Lower lobe of right lung (tissue), 2 donors: ENCODE measurements at regions not wholly inside any gene's neighbourhood (a gene's known extent, or its start where the extent isn't known, plus 50 kb on each side); places are given as distances from the start of the nearest gene placed in this dataset.
"Not testable (repeated sequence)": the region's sequence is repeated elsewhere in the genome, so short reads cannot be mapped to it uniquely, and the experiment has no call there.

ENCODE experiments used
- ATAC-seq, 2 donors: fragments of 200-7000 bp; cut with Tn5 transposase; one replicate each; pipeline ENCODE4 v1.9.1; 2020 to 2022; ENCODE audit warnings: mild to moderate bottlenecking in 2 of 2, moderate library complexity in 2 of 2
- DNase-seq: peaks from one replicate; pipeline ENCODE4 v3.0.0-alpha.2; 2020
- H3K27ac ChIP-seq: fragments of 200-600 bp; one replicate; pipeline ENCODE4 v1.8.0; 2022
- H3K27me3 ChIP-seq: fragments of 200-600 bp; one replicate; pipeline ENCODE4 v1.8.0; 2022; ENCODE audit warnings: low read depth
- H3K36me3 ChIP-seq: fragments of 200-600 bp; one replicate; pipeline ENCODE4 v1.8.0; 2022; ENCODE audit warnings: mild to moderate bottlenecking
- H3K4me1 ChIP-seq: fragments of 200-600 bp; one replicate; pipeline ENCODE4 v1.8.0; 2022
- H3K4me3 ChIP-seq: fragments of 200-600 bp; one replicate; pipeline ENCODE4 v1.8.0; 2022; ENCODE audit warnings: mild to moderate bottlenecking
- H3K9me3 ChIP-seq: fragments of 200-600 bp; one replicate; pipeline ENCODE4 v1.8.0; 2022
- CTCF ChIP-seq: fragments of 200-600 bp; IDR thresholded peaks from one replicate; pipeline ENCODE4 v1.8.0; 2022; ENCODE audit warnings: antibody characterized with exemption, mild to moderate bottlenecking
- intact Hi-C: fragments of 100-400 bp; cut with DNase I; formaldehyde crosslinking; loops from one replicate; pipeline ENCODE4 v1.11.0; 2022
- donor health status: DM: no; HTN: yes; CAD: no; lungs with severe emphysema.

DNA sequence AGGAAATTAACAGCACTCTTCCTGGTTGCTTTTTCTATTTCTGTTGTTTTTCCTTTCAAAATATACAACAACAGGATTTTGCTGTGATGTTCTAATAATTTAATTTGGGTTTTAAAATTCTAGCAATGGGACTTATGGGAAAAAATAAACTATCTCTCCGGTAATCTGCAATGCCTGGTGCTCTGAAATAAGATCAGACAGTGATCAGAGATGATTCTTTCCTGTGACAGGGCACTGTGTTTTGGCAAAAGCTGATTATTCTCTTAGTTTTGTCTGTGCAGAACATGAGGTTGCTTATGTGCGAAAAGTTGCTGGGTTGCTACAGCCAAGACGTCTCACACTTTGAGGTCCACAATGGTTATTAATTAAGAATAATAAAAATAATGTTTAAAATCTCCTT is 291.7 kb downstream of the FBXO8 start:
- Histone ChIP-seq H3K27me3 (no peaks in the 10 kb centered on the region), H3K4me1 (no peaks in the 10 kb centered on the region), H3K36me3 (no peaks in the 10 kb centered on the region), H3K4me3 (no peak overlapping the region), H3K9me3 (no peaks in the 10 kb centered on the region), H3K27ac (no peak overlapping the region)
- DNase-seq (no peak), ATAC-seq (no peak)
- intact Hi-C loops, result no loop called here
- TF ChIP-seq CTCF, result no peak

DNA sequence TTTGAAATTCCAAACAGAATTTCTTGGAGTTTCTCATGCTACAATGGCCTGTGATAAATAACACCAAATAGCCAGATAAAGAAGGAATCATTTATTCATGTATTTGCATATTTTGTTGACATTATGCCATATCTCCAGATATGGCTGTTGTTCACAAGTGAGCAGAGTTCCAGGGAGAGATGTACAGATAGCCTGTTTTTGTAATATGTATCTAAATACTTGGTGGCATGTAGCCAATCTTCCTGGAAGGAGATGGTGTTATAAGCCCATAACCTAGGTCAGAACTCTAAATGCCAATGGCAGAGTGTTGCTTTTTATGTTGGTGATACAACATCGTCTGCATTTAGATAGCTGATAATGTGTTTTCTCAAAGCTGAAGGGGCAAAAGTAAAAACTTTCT is 292.2 kb downstream of the FBXO8 start:
- DNase-seq (no peak), ATAC-seq (no peak)
- no peaks in the 10 kb centered on the region for H3K9me3 ChIP-seq
- no peaks in the 10 kb centered on the region for H3K4me1 ChIP-seq
- H3K4me3 ChIP-seq, result no peak overlapping the region
- no peak for TF ChIP-seq CTCF
- H3K27me3 ChIP-seq, result no peaks in the 10 kb centered on the region
- H3K36me3 ChIP-seq, result no peaks in the 10 kb centered on the region
- intact Hi-C loops, result no loop called here
- H3K27ac ChIP-seq, result no peak overlapping the region

- DNase-seq, result no peak
- Histone ChIP-seq H3K9me3 (no peaks in the 10 kb centered on the region), H3K4me1 (no peaks in the 10 kb centered on the region), H3K36me3 (no peaks in the 10 kb centered on the region), H3K4me3 (no peak overlapping the region), H3K27me3 (no peaks in the 10 kb centered on the region), H3K27ac (no peak overlapping the region)
- ATAC-seq, result no peak
- no peak for TF ChIP-seq CTCF
- intact Hi-C loops, result no loop called here
Measured at GRCh38 chr4:173990869-173991210, 292.6 kb downstream of the FBXO8 start.

DNA sequence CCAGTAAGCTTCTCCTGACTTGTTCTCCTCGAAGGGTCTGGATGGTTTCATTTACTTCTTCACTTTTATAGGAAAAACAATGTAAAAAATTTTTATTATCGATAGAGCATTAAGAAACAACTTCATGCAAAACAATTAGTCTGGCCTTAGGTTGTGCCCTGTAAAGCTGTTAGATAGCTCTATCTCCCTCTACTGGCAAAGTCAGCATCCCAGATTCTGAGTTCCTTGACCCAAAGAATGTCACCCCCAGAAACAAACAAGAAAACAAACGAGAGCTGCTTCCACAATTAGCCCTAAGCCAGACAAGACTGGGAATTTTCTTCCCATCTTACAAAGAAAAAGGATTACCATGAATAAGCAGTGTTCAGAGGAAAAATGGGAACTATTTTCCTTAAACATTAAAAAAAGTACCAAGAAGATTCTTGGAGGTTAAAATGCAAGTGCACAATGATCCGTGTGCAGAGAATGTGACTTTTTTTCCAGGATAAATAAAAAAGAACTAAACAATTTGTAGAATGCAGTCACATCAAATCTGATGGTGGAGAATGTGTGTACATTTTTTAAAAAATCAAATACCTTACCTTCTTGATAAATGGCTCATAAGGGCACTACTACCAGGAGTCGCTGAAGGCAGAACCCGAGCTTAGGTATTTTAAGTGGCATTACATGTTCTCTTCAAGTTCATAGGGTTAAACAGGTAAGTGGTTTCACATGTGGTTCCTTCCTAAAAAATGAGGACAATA is 293.2 kb downstream of the FBXO8 start:
- Histone ChIP-seq H3K4me3 (no peak overlapping the region), H3K4me1 (no peaks in the 10 kb centered on the region), H3K27ac (no peak overlapping the region), H3K9me3 (no peaks in the 10 kb centered on the region), H3K36me3 (no peaks in the 10 kb centered on the region), H3K27me3 (no peaks in the 10 kb centered on the region)
- ATAC-seq, result no peak
- no peak for DNase-seq
- TF ChIP-seq CTCF, result peak; percentile 29
- intact Hi-C loops, result no loop called here

DNA sequence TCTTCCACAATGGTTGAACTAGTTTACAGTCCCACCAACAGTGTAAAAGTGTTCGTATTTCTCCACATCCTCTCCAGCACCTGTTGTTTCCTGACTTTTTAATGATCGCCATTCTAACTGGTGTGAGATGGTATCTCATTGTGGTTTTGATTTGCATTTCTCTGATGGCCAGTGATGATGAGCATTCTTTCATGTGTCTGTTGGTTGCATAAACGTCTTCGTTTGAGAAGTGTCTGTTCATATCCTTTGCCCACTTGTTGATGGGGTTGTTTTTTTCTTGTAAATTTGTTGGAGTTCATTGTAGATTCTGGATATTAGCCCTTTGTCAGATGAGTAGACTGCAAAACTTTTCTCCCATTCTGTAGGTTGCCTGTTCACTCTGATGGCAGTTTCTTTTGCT is 319.9 kb downstream of the FBXO8 start:
- H3K4me3 ChIP-seq, DNase-seq, H3K9me3 ChIP-seq, ATAC-seq, H3K36me3 ChIP-seq, H3K27me3 ChIP-seq, H3K27ac ChIP-seq, H3K4me1 ChIP-seq, intact Hi-C loops: not testable (repeated sequence)

DNA sequence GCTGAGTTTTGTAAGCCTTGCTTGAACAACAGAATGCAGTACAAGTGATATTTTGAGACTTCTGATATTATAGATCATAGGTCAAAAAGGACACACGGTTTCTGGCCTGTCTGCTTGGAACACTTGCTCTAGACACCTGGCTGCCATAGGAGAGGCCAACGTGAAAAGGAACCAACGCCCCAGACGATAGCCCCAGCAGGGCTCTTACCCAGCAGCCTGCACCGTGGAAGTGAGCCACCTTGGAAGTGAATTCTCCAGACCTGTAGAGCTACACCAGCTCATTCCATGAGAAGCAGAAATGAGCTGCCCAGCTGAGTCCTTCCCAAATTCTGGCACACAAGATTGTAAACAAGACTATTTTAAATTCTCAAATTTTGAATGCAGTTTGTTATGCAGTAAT is 323.1 kb downstream of the FBXO8 start:
- ATAC-seq, result no peak
- Histone ChIP-seq H3K27me3 (no peaks in the 10 kb centered on the region), H3K4me1 (no peaks in the 10 kb centered on the region), H3K36me3 (no peaks in the 10 kb centered on the region), H3K9me3 (no peaks in the 10 kb centered on the region), H3K4me3 (no peak overlapping the region), H3K27ac (no peak overlapping the region)
- no peak for DNase-seq
- TF ChIP-seq CTCF, result no peak
- intact Hi-C loops, result no loop called here
